ENCODE measurements at regions not wholly inside any gene's neighbourhood (a gene's known extent, or its start where the extent isn't known, plus 50 kb on each side); places are given as distances from the start of the nearest gene placed in this dataset.

DNA sequence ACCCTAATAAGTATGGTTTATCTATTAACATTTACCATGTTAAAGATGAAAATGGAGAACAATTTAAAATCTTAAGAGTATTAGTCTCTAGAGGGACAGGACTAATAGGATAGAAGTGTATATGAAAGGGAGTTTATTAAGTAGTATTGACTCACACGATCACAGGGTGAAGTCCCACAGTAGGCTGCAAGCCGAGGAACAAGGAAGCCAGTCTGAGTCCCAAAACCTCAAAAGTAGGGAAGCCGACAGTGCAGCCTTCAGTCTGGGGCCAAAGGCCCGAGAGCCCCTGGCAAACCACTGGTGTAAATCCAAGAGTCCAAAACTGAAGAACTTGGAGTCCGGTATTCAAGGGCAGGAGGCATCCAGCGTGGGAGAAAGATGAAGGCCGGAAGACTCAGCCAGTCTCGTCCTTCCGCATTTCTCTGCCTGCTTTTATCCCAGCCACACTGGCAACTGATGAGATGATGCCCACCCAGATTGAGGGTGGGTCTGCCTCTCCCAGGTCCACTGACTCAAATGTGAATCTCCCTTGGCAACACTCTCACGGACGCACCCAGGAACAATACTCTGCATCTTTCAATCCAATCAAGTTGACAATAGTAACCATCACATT, 140.8 kb upstream of the FAM20C start:
- POLR2A ChIA-PET, result no interaction called here
- Histone ChIP-seq H3K4me2 (no peak overlapping the region), H3K9me3 (no peaks in the 10 kb centered on the region), H3K79me2 (ENCODE audit: insufficient read depth) (no peaks in the 10 kb centered on the region), H3K27me3 (ENCODE audit: insufficient read depth) (peaks cover 13% of the 10 kb centered on the region; the same call in 1 of the 2 replicates), H3K4me1 (ENCODE audit: control insufficient read depth in 1 of 2, insufficient read depth in 2 of 2, low read depth in 1 of 2, low read length in 1 of 2) (peaks cover 0 to 4% of the 10 kb centered on the region in 2 experiments; a peak in 1 of 4 replicates), H3K4me3 (ENCODE audit: low read depth in 2 of 2, low read length in 1 of 2) (no peak overlapping the region), H3K9me2 (no peaks in the 10 kb centered on the region), H3K9ac (no peak overlapping the region), H4K20me1 (ENCODE audit: insufficient read depth) (no peaks in the 10 kb centered on the region), H3F3A (replicated peaks; ENCODE audit: insufficient read depth) (no peaks in the 10 kb centered on the region), H3K36me3 (replicated peaks in 1 of 2; ENCODE audit: control insufficient read depth in 1 of 2, insufficient read depth in 2 of 2, low read length in 1 of 2) (no peaks in the 10 kb centered on the region), H2AFZ (ENCODE audit: low read depth) (no peak overlapping the region), H3K27ac (ENCODE audit: low read depth in 2 of 2, low read length in 1 of 2) (no peak overlapping the region)
- WGBS (ENCODE audit: low lambda C conversion rate), result 66% methylated on average over 11 of the region's 11 CpGs
- DNase-seq, result no peak
- TF ChIP-seq POLR2AphosphoS5 (IDR thresholded peaks at IDR 0.05; ENCODE audit: low read depth, low read length) (no peak), CHD2 (IDR thresholded peaks at IDR 0.05; ENCODE audit: low read length, partially characterized antibody) (no peak), YY1 (IDR thresholded peaks at IDR 0.05; ENCODE audit: low read depth) (no peak), ELF1 (IDR thresholded peaks at IDR 0.05) (no peak), TEAD4 (IDR thresholded peaks at IDR 0.05; ENCODE audit: borderline replicate concordance, insufficient read depth) (no peak), MEF2A (IDR thresholded peaks at IDR 0.05; ENCODE audit: borderline replicate concordance, low read depth) (no peak), RXRA (IDR thresholded peaks at IDR 0.05; ENCODE audit: borderline replicate concordance, low read depth) (no peak), RAD21 (IDR thresholded peaks at IDR 0.05; ENCODE audit: low read length) (no peak), SIN3A (IDR thresholded peaks at IDR 0.05; ENCODE audit: borderline replicate concordance, low read depth, low read length) (no peak), CTCF (IDR thresholded peaks at IDR 0.05) (no peak), SMC3 (IDR thresholded peaks at IDR 0.05; ENCODE audit: low read depth, low read length) (no peak), USF1 (IDR thresholded peaks at IDR 0.05; ENCODE audit: borderline replicate concordance, low read depth) (no peak), EP300 (IDR thresholded peaks at IDR 0.05; ENCODE audit: borderline replicate concordance in 1 of 2, low read depth in 1 of 2, low read length in 1 of 2) (no peak), NFIC (IDR thresholded peaks at IDR 0.05; ENCODE audit: borderline replicate concordance) (no peak), RFX5 (IDR thresholded peaks at IDR 0.05; ENCODE audit: low read length) (no peak), USF2 (IDR thresholded peaks at IDR 0.05; ENCODE audit: borderline replicate concordance, low read depth, low read length) (no peak)
- TF ChIP-seq, protein P1, sequence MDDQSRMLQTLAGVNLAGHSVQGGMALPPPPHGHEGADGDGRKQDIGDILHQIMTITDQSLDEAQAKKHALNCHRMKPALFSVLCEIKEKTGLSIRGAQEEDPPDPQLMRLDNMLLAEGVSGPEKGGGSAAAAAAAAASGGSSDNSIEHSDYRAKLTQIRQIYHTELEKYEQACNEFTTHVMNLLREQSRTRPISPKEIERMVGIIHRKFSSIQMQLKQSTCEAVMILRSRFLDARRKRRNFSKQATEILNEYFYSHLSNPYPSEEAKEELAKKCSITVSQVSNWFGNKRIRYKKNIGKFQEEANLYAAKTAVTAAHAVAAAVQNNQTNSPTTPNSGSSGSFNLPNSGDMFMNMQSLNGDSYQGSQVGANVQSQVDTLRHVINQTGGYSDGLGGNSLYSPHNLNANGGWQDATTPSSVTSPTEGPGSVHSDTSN (IDR thresholded peaks at IDR 0.05), result no peak
- CTCF ChIA-PET, result interaction anchor here (0.7 kb wide), 1 partner anchor 270 kb away, joined by 3 read pairs; no protein-coding TSS in a partner anchor
